GM12878 (cell line): ENCODE measurements at regions not wholly inside any gene's neighbourhood (a gene's known extent, or its start where the extent isn't known, plus 50 kb on each side); places are given as distances from the start of the nearest gene placed in this dataset.

Experiments used
- ATAC-seq: fragments of 200-7000 bp; cut with Tn5 transposase; 3 replicates; pipeline ENCODE4 v1.9.1; 2020; ENCODE audit warnings: mild to moderate bottlenecking, moderate library complexity
- BruUV-seq: library from RNA; stranded (reverse); fragments of 400-500 nt; replicated peaks from 2 replicates; lab custom pipeline; 2021; lab: Mats Ljungman, UMichigan
- CTCF ChIA-PET: fragments of 300-600 bp; sonication (Branson Sonifier 250); formaldehyde crosslinking; extraction: SDS; loops from one replicate; lab custom pipeline; 2021; ENCODE audit warnings: inconsistent platforms; lab: Yijun Ruan, JAX
- POLR2A ChIA-PET: fragments of 350-600 bp; formaldehyde crosslinking; extraction: SDS; loops from one replicate; lab custom pipeline; 2021; ENCODE audit warnings: inconsistent platforms; lab: Charles Lee
- RAD21 ChIA-PET: fragments of 300-600 bp; sonication (Branson Sonifier 250); formaldehyde crosslinking; loops from one replicate; lab custom pipeline; 2023; ENCODE audit warnings: antibody characterized with exemption; ENCODE audit not compliant: unreplicated experiment; lab: Charles Lee
- SMC1A ChIA-PET: fragments of 300-600 bp; sonication (Branson Sonifier 250); formaldehyde crosslinking; loops from one replicate; lab custom pipeline; 2023; ENCODE audit not compliant: unreplicated experiment, uncharacterized antibody; lab: Charles Lee
- DNase-seq: peaks from one replicate; pipeline ENCODE4 v3.0.0-alpha.2; 2011; ENCODE audit warnings: low read depth, low spot score
- FAIRE-seq: peaks from 3 replicates; lab custom pipeline; 2011; peaks lifted over from hg19 to GRCh38; lab: Jason Lieb, UNC
- H2AFZ ChIP-seq: 2 replicates; pipeline ENCODE4 v1.6.0; 2011; ENCODE audit warnings: low read depth, low read length, control low read depth; ENCODE audit not compliant: control insufficient read depth
- H3K27ac ChIP-seq: 2 replicates; pipeline ENCODE4 v1.5.1; 2011; ENCODE audit warnings: control low read depth; ENCODE audit not compliant: control insufficient read depth, insufficient read depth
- H3K27me3 ChIP-seq, 2 experiments: replicated peaks in 1 of 2; 2 replicates each; pipeline versions ENCODE4 v1.6.0 to v1.6.1; 2011; ENCODE audit warnings: low read length in 1 of 2; ENCODE audit not compliant: control insufficient read depth in 2 of 2, insufficient read depth in 2 of 2
- H3K36me3 ChIP-seq, 2 experiments: 2 replicates each; pipeline ENCODE4 v1.5.1; 2011; ENCODE audit warnings: low read length in 1 of 2; ENCODE audit not compliant: control insufficient read depth in 2 of 2, insufficient read depth in 2 of 2
- H3K4me1 ChIP-seq: 2 replicates; pipeline ENCODE4 v1.6.1; 2011; ENCODE audit warnings: mild to moderate bottlenecking, low read length, moderate library complexity, mixed read lengths; ENCODE audit not compliant: control insufficient read depth, insufficient read depth
- H3K4me2 ChIP-seq: 2 replicates; pipeline ENCODE4 v1.6.0; 2011; ENCODE audit warnings: control low read depth; ENCODE audit not compliant: control insufficient read depth, insufficient read depth
- H3K4me3 ChIP-seq: fragments of 200-600 bp; sonication (generic); 2 replicates; pipeline ENCODE4 v1.5.1; 2016
- H3K79me2 ChIP-seq: 2 replicates; pipeline ENCODE4 v1.6.0; 2011; ENCODE audit warnings: low read length; ENCODE audit not compliant: control insufficient read depth, insufficient read depth
- H3K9ac ChIP-seq: 2 replicates; pipeline ENCODE4 v1.8.0; 2011; ENCODE audit warnings: low read length, control low read depth, mixed read lengths; ENCODE audit not compliant: control insufficient read depth, insufficient read depth
- H3K9me3 ChIP-seq: replicated peaks from 3 replicates; pipeline ENCODE4 v1.5.1; 2011; ENCODE audit warnings: mild to moderate bottlenecking, low read length; ENCODE audit not compliant: control insufficient read depth, insufficient read depth
- H4K20me1 ChIP-seq: 2 replicates; pipeline ENCODE4 v1.6.0; 2011; ENCODE audit not compliant: control insufficient read depth, insufficient read depth
- JUNB ChIP-seq: IDR thresholded peaks from 2 replicates; pipeline ENCODE4 v1.6.1; 2016; ENCODE audit warnings: antibody characterized with exemption, mild to moderate bottlenecking
- NBN ChIP-seq: fragments of 450-650 bp; IDR thresholded peaks from 2 replicates; pipeline ENCODE4 v1.6.1; 2016
- NR2C2 ChIP-seq: IDR thresholded peaks from 2 replicates; pipeline ENCODE4 v1.6.1; 2011; ENCODE audit warnings: borderline replicate concordance, low read depth; ENCODE audit not compliant: control insufficient read depth, insufficient read length
- POU2F2 ChIP-seq: IDR thresholded peaks from 3 replicates; pipeline ENCODE4 v1.6.1; 2011; ENCODE audit warnings: low read depth, mild to moderate bottlenecking, low read length, borderline replicate concordance
- RUNX3 ChIP-seq: IDR thresholded peaks from 2 replicates; pipeline ENCODE4 v1.6.1; 2012; ENCODE audit warnings: low read length, inconsistent platforms
- STAT3 ChIP-seq: IDR thresholded peaks from 2 replicates; pipeline ENCODE4 v1.6.1; 2011; ENCODE audit warnings: low read depth, low read length, improper control_type of control experiment
- SUPT20H ChIP-seq: IDR thresholded peaks from 2 replicates; pipeline ENCODE4 v1.6.1; 2011; ENCODE audit warnings: low read depth, mild to moderate bottlenecking, low read length, moderate library complexity, borderline replicate concordance; ENCODE audit not compliant: control insufficient read depth
- TCF7 ChIP-seq: IDR thresholded peaks from 2 replicates; pipeline ENCODE4 v1.6.1; 2014; ENCODE audit warnings: antibody characterized with exemption, borderline replicate concordance
- ZBED1 ChIP-seq: IDR thresholded peaks from 2 replicates; pipeline ENCODE4 v1.6.1; 2016; ENCODE audit warnings: borderline replicate concordance
- ZZZ3 ChIP-seq: IDR thresholded peaks from 2 replicates; pipeline ENCODE4 v1.6.1; 2011; ENCODE audit warnings: low read depth; ENCODE audit not compliant: control insufficient read depth, insufficient read length
- WGBS: methylation state at CpG from one replicate; pipeline ENCODE4 v1.1.6; 2016; ENCODE audit warnings: low lambda C conversion rate; ENCODE audit not compliant: insufficient replicate concordance, insufficient coverage; ENCODE audit errors: missing lambda C conversion rate; 5-methylcytosine and 5-hydroxymethylcytosine counted together
- in situ Hi-C: fragments of 300-500 bp; cut with MboI; formaldehyde crosslinking; loops from 9 replicates; pipeline ENCODE4 v1.14.3; 2018; ENCODE audit warnings: mixed read lengths
- intact Hi-C: fragments of 100-400 bp; cut with micrococcal nuclease; formaldehyde crosslinking; loops from one replicate; pipeline ENCODE4 v1.14.2; 2022; ENCODE audit not compliant: unreplicated experiment
- TF ChIP-seq, protein P1 (sequence below): fragments of 450-650 bp; IDR thresholded peaks from 2 replicates; pipeline ENCODE4 v1.6.1; 2018; ENCODE audit warnings: mild to moderate bottlenecking, low read depth, moderate library complexity; ENCODE audit not compliant: partially characterized antibody
- TF ChIP-seq, protein P2 (sequence below): IDR thresholded peaks from 2 replicates; pipeline ENCODE4 v1.6.1; 2011; ENCODE audit warnings: low read depth, low read length, improper control_type of control experiment, borderline replicate concordance
- TF ChIP-seq, protein P3 (sequence below): fragments of 450-650 bp; IDR thresholded peaks from 2 replicates; pipeline ENCODE4 v1.6.1; 2014; ENCODE audit warnings: mild to moderate bottlenecking
- TF ChIP-seq, protein P4 (sequence below): IDR thresholded peaks from 2 replicates; pipeline ENCODE4 v1.6.1; 2011; ENCODE audit warnings: low read depth, mild to moderate bottlenecking, low read length, moderate library complexity, borderline replicate concordance; ENCODE audit errors: extremely low read depth
- TF ChIP-seq, protein P5 (sequence below): fragments of 450-650 bp; IDR thresholded peaks from 2 replicates; pipeline ENCODE4 v1.6.1; 2017; ENCODE audit warnings: mild to moderate bottlenecking
- TF ChIP-seq, protein P6 (sequence below), 3 experiments: IDR thresholded peaks in 2 of 3; conservative IDR thresholded peaks in 1 of 3; 2 replicates each; pipeline ENCODE4 v1.5.1; 2011; ENCODE audit warnings: low read depth in 3 of 3, low read length in 3 of 3, mild to moderate bottlenecking in 3 of 3, control low read depth in 2 of 3, moderate library complexity in 2 of 3, inconsistent platforms in 1 of 3, mixed read lengths in 1 of 3; ENCODE audit not compliant: control insufficient read depth in 2 of 3, insufficient read depth in 1 of 3; ENCODE audit errors: extremely low read depth in 1 of 3

DNA sequence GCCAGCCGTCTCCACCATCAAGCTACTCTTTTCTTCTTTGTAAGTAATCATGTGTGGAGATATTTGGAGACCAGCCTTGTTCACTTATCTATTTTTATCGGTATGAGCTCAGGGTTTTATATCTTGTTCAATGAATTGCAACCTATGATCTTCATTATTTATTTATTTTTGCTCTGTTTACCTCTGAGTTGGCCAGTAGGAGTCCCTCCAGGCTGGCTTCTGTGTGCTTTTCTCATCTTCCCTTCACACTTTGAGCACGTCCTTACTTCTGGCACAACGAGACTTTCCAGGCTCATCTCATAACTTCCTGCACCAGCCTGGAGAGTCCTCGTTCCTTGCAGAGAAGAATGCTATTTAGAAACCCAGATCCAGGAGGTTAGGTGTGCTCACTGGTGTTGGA, 375.8 kb upstream of the PODXL start:
- no peak for ATAC-seq
- WGBS: 13% methylated on average over 5 of the region's 5 CpGs
- no peak overlapping the region for H3K27ac ChIP-seq
- in situ Hi-C loops: no loop called here
- H3K4me3 ChIP-seq: no peak overlapping the region
- H3K79me2 ChIP-seq: no peaks in the 10 kb centered on the region
- no peak overlapping the region for H3K4me2 ChIP-seq
- H3K9ac ChIP-seq: no peak overlapping the region
- ChIA-PET CTCF (no interaction called here), SMC1A (no interaction called here), POLR2A (no interaction called here), RAD21 (no interaction called here)
- no peak overlapping the region for H2AFZ ChIP-seq
- FAIRE-seq: no peak
- H3K4me1 ChIP-seq: no peaks in the 10 kb centered on the region
- no peaks in the 10 kb centered on the region; the same call in 2 of the 3 replicates for H3K9me3 ChIP-seq
- no peak for DNase-seq
- intact Hi-C loops: no loop called here
- TF ChIP-seq SUPT20H (no peak), NR2C2 (no peak), RUNX3 (no peak), TCF7 (no peak), POU2F2 (no peak), NBN (no peak), JUNB (no peak), STAT3 (no peak), ZZZ3 (no peak), ZBED1 (no peak)
- TF ChIP-seq, protein P1, sequence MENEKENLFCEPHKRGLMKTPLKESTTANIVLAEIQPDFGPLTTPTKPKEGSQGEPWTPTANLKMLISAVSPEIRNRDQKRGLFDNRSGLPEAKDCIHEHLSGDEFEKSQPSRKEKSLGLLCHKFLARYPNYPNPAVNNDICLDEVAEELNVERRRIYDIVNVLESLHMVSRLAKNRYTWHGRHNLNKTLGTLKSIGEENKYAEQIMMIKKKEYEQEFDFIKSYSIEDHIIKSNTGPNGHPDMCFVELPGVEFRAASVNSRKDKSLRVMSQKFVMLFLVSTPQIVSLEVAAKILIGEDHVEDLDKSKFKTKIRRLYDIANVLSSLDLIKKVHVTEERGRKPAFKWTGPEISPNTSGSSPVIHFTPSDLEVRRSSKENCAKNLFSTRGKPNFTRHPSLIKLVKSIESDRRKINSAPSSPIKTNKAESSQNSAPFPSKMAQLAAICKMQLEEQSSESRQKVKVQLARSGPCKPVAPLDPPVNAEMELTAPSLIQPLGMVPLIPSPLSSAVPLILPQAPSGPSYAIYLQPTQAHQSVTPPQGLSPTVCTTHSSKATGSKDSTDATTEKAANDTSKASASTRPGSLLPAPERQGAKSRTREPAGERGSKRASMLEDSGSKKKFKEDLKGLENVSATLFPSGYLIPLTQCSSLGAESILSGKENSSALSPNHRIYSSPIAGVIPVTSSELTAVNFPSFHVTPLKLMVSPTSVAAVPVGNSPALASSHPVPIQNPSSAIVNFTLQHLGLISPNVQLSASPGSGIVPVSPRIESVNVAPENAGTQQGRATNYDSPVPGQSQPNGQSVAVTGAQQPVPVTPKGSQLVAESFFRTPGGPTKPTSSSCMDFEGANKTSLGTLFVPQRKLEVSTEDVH: no peak
- TF ChIP-seq, protein P2, sequence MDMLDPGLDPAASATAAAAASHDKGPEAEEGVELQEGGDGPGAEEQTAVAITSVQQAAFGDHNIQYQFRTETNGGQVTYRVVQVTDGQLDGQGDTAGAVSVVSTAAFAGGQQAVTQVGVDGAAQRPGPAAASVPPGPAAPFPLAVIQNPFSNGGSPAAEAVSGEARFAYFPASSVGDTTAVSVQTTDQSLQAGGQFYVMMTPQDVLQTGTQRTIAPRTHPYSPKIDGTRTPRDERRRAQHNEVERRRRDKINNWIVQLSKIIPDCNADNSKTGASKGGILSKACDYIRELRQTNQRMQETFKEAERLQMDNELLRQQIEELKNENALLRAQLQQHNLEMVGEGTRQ: no peak
- TF ChIP-seq, protein P3, sequence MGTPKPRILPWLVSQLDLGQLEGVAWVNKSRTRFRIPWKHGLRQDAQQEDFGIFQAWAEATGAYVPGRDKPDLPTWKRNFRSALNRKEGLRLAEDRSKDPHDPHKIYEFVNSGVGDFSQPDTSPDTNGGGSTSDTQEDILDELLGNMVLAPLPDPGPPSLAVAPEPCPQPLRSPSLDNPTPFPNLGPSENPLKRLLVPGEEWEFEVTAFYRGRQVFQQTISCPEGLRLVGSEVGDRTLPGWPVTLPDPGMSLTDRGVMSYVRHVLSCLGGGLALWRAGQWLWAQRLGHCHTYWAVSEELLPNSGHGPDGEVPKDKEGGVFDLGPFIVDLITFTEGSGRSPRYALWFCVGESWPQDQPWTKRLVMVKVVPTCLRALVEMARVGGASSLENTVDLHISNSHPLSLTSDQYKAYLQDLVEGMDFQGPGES: no peak
- TF ChIP-seq, protein P4, sequence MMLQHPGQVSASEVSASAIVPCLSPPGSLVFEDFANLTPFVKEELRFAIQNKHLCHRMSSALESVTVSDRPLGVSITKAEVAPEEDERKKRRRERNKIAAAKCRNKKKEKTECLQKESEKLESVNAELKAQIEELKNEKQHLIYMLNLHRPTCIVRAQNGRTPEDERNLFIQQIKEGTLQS: no peak
- TF ChIP-seq, protein P5, sequence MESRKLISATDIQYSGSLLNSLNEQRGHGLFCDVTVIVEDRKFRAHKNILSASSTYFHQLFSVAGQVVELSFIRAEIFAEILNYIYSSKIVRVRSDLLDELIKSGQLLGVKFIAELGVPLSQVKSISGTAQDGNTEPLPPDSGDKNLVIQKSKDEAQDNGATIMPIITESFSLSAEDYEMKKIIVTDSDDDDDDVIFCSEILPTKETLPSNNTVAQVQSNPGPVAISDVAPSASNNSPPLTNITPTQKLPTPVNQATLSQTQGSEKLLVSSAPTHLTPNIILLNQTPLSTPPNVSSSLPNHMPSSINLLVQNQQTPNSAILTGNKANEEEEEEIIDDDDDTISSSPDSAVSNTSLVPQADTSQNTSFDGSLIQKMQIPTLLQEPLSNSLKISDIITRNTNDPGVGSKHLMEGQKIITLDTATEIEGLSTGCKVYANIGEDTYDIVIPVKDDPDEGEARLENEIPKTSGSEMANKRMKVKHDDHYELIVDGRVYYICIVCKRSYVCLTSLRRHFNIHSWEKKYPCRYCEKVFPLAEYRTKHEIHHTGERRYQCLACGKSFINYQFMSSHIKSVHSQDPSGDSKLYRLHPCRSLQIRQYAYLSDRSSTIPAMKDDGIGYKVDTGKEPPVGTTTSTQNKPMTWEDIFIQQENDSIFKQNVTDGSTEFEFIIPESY: no peak
- TF ChIP-seq, protein P6, sequence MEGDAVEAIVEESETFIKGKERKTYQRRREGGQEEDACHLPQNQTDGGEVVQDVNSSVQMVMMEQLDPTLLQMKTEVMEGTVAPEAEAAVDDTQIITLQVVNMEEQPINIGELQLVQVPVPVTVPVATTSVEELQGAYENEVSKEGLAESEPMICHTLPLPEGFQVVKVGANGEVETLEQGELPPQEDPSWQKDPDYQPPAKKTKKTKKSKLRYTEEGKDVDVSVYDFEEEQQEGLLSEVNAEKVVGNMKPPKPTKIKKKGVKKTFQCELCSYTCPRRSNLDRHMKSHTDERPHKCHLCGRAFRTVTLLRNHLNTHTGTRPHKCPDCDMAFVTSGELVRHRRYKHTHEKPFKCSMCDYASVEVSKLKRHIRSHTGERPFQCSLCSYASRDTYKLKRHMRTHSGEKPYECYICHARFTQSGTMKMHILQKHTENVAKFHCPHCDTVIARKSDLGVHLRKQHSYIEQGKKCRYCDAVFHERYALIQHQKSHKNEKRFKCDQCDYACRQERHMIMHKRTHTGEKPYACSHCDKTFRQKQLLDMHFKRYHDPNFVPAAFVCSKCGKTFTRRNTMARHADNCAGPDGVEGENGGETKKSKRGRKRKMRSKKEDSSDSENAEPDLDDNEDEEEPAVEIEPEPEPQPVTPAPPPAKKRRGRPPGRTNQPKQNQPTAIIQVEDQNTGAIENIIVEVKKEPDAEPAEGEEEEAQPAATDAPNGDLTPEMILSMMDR (IDR thresholded peaks at IDR 0.05 in 2 of 3, conservative IDR thresholded peaks at IDR 0.05 in 1 of 3; ENCODE audit: control insufficient read depth in 2 of 3, extremely low read depth in 1 of 3, insufficient read depth in 1 of 3, low read depth in 3 of 3, low read length in 3 of 3): no peak
- H3K27me3 ChIP-seq: no peaks in the 10 kb centered on the region
- H4K20me1 ChIP-seq: no peaks in the 10 kb centered on the region
- no TSS peak for BruUV-seq
- H3K36me3 ChIP-seq: no peaks in the 10 kb centered on the region
